Duodenal mucosa (tissue), 2 donors: ENCODE measurements at regions not wholly inside any gene's neighbourhood (a gene's known extent, or its start where the extent isn't known, plus 50 kb on each side); places are given as distances from the start of the nearest gene placed in this dataset.

Source experiments
- H3K27ac ChIP-seq: one replicate; pipeline ENCODE4 v1.7.0; 2013; ENCODE audit warnings: low read depth, low read length
- H3K27me3 ChIP-seq, 2 donors: one replicate each; pipeline ENCODE4 v1.7.0; 2013; ENCODE audit warnings: low read length in 2 of 2, control low read depth in 1 of 2; ENCODE audit not compliant: insufficient read depth in 2 of 2, control insufficient read depth in 1 of 2
- H3K36me3 ChIP-seq, 2 donors: one replicate each; pipeline ENCODE4 v1.7.0; 2013; ENCODE audit warnings: low read length in 2 of 2, control low read depth in 1 of 2; ENCODE audit not compliant: insufficient read depth in 2 of 2, control insufficient read depth in 1 of 2
- H3K4me1 ChIP-seq, 2 donors: one replicate each; pipeline ENCODE4 v1.7.0; 2013; ENCODE audit warnings: low read length in 2 of 2, control low read depth in 1 of 2; ENCODE audit not compliant: insufficient read depth in 2 of 2, control insufficient read depth in 1 of 2
- H3K4me3 ChIP-seq, 2 donors: one replicate each; pipeline ENCODE4 v1.7.0; 2013; ENCODE audit warnings: low read length in 2 of 2, low read depth in 1 of 2
- H3K9ac ChIP-seq, 2 donors: one replicate each; pipeline ENCODE4 v1.7.0; 2013; ENCODE audit warnings: low read length in 2 of 2, low read depth in 1 of 2
- H3K9me3 ChIP-seq, 2 donors: one replicate each; pipeline ENCODE4 v1.7.0; 2013; ENCODE audit warnings: low read length in 2 of 2, control low read depth in 1 of 2; ENCODE audit not compliant: control insufficient read depth in 1 of 2

DNA sequence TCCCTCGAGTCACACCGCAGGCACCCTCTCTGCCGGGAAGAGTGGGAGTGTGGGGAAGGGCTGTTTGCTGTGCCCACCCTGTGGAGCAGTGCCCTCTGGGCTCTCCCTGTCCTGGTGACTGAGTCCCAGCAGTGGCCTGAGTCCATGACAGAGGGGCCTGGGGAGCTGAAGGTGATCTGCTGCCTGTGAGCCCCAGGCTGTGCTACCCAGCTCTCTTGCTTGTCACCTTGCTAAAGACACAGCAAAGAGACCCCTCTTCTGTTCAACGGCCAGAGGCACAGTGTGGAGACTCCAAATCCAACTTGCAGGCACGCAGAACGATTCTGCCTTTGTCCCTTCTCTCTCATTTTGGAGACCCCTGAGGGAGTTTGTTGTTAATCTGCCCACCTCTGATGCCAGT is 232.6 kb downstream of the OPA1 start:
- Histone ChIP-seq H3K27me3 (no peaks in the 10 kb centered on the region), H3K4me1 (peaks cover 31 to 32% of the 10 kb centered on the region in 2 donors), H3K9me3 (peaks cover 0 to 2% of the 10 kb centered on the region in 2 donors), H3K27ac (no peak overlapping the region), H3K4me3 (no peak overlapping the region), H3K9ac (peak overlapping the region in 1 of 2 donors; percentile 36), H3K36me3 (no peaks in the 10 kb centered on the region)

DNA sequence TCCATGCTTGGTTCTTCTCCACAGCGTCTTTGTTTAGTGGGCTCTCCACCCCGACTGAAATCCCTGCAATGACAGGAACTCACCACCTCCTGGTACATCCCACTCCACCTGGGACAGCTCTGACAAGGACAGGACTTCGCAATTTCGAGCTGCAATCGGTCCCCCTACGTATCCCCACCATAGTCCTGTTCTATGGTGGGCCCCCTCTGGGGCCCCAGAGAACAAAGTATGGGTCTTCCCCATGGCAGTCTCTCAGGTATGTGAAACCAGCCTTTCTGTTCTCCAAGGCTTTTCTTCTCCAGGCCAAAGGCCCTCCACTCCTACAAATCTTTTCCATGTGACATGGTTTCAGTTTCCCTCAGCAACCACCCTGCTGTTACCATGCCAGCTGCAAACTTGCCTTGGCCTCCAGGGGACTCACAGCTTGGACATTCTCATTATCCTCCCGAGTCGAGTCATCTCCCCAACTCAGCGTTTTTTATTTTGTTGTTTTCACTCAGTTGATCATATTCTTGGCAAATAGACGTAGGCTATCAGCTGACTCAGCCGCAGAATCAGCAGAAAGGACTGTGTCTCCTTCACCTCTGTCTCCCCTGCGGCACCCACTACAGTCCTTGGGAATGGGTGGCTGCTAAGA is 233.3 kb downstream of the OPA1 start:
- no peak overlapping the region for H3K27ac ChIP-seq
- H3K9ac ChIP-seq, result peak overlapping the region in 1 of 2 donors; percentile 36
- H3K27me3 ChIP-seq, result no peaks in the 10 kb centered on the region
- no peak overlapping the region for H3K4me3 ChIP-seq
- peaks cover 0 to 2% of the 10 kb centered on the region in 2 donors for H3K9me3 ChIP-seq
- H3K4me1 ChIP-seq, result peaks cover 34 to 35% of the 10 kb centered on the region in 2 donors
- no peaks in the 10 kb centered on the region for H3K36me3 ChIP-seq

GRCh38 chr3:193827040-193827669 is 234.1 kb downstream of the OPA1 start:
- H3K9me3 ChIP-seq, result peaks cover 0 to 2% of the 10 kb centered on the region in 2 donors
- no peaks in the 10 kb centered on the region for H3K36me3 ChIP-seq
- H3K27ac ChIP-seq, result no peak overlapping the region
- no peak overlapping the region for H3K4me3 ChIP-seq
- H3K9ac ChIP-seq, result no peak overlapping the region
- peaks cover 42 to 44% of the 10 kb centered on the region in 2 donors for H3K4me1 ChIP-seq
- no peaks in the 10 kb centered on the region for H3K27me3 ChIP-seq

GRCh38 chr3:193827871-193828270 is 234.9 kb downstream of the OPA1 start:
- H3K36me3 ChIP-seq, result no peaks in the 10 kb centered on the region
- peaks cover 47 to 48% of the 10 kb centered on the region in 2 donors for H3K4me1 ChIP-seq
- H3K4me3 ChIP-seq, result no peak overlapping the region
- H3K27ac ChIP-seq, result no peak overlapping the region
- H3K27me3 ChIP-seq, result no peaks in the 10 kb centered on the region
- H3K9ac ChIP-seq, result no peak overlapping the region
- peaks cover 0 to 2% of the 10 kb centered on the region in 2 donors for H3K9me3 ChIP-seq

DNA sequence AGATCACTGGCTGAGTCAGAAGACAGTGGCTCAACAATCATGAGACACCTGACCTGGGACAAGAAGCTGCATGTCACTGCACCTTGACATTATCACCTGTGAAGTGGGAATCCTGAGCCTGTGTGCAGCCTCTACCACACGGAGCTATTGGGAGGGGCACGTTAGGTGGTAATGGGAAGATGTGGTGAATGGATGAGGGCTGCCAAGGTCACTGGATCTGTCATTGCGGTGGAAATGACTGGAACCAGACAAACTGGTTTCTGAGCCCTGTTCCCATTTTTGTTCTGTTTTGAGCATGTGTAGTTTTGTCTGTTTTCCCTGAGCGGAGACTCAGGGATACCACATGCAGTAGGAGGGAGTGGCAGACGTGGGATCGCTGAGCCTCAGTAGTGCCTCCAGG is 235.5 kb downstream of the OPA1 start:
- Histone ChIP-seq H3K9ac (no peak overlapping the region), H3K9me3 (peaks cover 0 to 2% of the 10 kb centered on the region in 2 donors), H3K4me1 (peaks cover 48 to 52% of the 10 kb centered on the region in 2 donors), H3K27ac (no peak overlapping the region), H3K36me3 (no peaks in the 10 kb centered on the region), H3K27me3 (no peaks in the 10 kb centered on the region), H3K4me3 (no peak overlapping the region)

DNA sequence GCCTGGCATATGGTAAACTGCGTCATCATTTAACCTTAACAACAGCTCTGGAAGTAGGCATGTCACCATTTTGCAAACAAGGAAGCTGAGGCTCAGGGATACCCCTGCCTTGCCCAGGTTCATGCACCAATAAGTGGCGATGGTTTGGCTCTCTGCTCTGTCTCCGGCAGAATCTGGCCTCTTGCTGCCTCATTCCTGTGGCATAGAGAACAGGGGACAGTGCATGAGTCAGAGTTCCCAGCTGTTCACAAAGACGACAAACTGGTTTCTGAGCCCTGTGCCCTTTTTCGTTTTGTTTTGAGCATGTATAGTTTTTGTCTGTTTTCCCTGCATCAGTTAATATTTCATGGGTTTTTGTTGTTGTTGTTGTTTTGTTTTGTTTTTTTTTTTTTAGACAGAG is 236.8 kb downstream of the OPA1 start:
- Histone ChIP-seq H3K9ac (no peak overlapping the region), H3K36me3 (no peaks in the 10 kb centered on the region), H3K27ac (no peak overlapping the region), H3K9me3 (no peaks in the 10 kb centered on the region), H3K27me3 (no peaks in the 10 kb centered on the region), H3K4me1 (peaks cover 57 to 61% of the 10 kb centered on the region in 2 donors), H3K4me3 (no peak overlapping the region)

DNA sequence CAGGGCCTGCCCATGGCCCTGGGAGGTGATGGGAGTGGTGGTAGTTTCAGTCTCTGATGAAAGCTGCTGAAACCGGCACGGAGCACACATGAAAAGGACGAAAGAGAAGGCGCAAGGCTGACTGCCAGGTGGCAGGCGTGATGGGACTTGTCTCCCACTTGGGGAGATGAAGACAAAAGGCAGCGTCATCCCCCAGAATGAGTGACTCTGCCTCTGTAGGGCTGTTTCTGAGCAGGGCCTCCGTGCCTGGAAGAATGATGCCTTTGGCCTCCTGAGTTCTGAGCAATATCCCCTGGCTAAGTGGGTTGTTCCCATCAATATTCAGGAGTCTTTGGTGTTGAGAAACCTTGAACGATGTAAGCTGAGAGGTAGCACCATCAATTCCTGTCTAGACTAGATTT is 237.8 kb downstream of the OPA1 start:
- no peak overlapping the region for H3K27ac ChIP-seq
- H3K36me3 ChIP-seq, result no peaks in the 10 kb centered on the region
- no peak overlapping the region for H3K4me3 ChIP-seq
- no peaks in the 10 kb centered on the region for H3K27me3 ChIP-seq
- peaks cover 52 to 68% of the 10 kb centered on the region in 2 donors for H3K4me1 ChIP-seq
- H3K9me3 ChIP-seq, result no peaks in the 10 kb centered on the region
- no peak overlapping the region for H3K9ac ChIP-seq

- Histone ChIP-seq H3K27ac (peak overlapping the region; percentile 26), H3K4me1 (peaks cover 45 to 62% of the 10 kb centered on the region in 2 donors), H3K36me3 (no peaks in the 10 kb centered on the region), H3K27me3 (no peaks in the 10 kb centered on the region), H3K9ac (peak overlapping the region in 1 of 2 donors; percentile 33), H3K4me3 (no peak overlapping the region), H3K9me3 (no peaks in the 10 kb centered on the region)
These were observed 238.8 kb downstream of the OPA1 start for GRCh38 chr3:193831495-193832455.

GRCh38 chr3:193832833-193833413 is 239.9 kb downstream of the OPA1 start:
- no peaks in the 10 kb centered on the region for H3K27me3 ChIP-seq
- H3K9ac ChIP-seq, result no peak overlapping the region
- no peaks in the 10 kb centered on the region for H3K9me3 ChIP-seq
- no peak overlapping the region for H3K4me3 ChIP-seq
- no peaks in the 10 kb centered on the region for H3K36me3 ChIP-seq
- no peak overlapping the region for H3K27ac ChIP-seq
- H3K4me1 ChIP-seq, result peaks cover 42 to 60% of the 10 kb centered on the region in 2 donors
